MM.1S (cell line): ENCODE measurements at regions not wholly inside any gene's neighbourhood (a gene's known extent, or its start where the extent isn't known, plus 50 kb on each side); places are given as distances from the start of the nearest gene placed in this dataset.

Experiments used
- EZH2phosphoT487 ChIP-seq: fragments of 300-600 bp; sonication (generic); IDR thresholded peaks from 2 replicates; pipeline ENCODE4 v1.6.1; 2018; ENCODE audit warnings: antibody characterized with exemption, low read length
- TF ChIP-seq, protein P1 (sequence below): fragments of 300-600 bp; sonication (generic); IDR thresholded peaks from 2 replicates; pipeline ENCODE4 v1.5.1; 2016; ENCODE audit warnings: antibody characterized with exemption, low read length, mixed read lengths

DNA sequence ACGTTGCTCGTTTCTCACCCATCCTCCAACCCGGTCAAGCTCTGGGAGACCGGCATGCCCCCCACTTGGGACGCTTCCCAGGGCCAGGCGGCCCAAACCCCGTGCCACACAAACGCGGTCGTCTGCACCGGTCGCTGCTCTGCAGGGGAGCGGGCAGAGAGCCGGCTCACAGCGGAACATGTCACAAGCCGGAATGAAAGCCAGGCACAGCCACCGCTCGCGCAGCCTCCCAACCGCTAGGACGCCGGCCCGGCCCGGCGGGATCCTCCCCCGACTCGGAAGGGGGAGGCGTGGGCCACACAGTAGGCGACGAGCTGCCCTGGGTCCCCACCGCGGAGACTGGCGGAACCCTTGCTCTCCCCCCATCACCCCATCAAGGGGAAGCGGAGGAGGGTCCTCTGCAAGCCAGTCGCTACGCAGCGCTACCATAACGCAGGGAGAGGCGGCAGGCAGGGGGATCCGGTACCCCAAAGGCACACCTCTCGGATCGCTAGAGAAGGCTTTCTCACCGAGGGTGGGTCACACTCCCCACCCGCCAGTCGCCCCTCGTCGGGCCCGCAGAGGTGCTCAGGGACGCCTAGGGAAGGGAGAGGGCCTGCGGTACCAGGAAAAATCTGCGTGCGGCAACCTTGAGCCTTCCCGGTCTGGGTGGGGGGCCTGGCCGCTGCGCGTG is 768.4 kb upstream of the DEFB115 start:
- TF ChIP-seq, protein P1, sequence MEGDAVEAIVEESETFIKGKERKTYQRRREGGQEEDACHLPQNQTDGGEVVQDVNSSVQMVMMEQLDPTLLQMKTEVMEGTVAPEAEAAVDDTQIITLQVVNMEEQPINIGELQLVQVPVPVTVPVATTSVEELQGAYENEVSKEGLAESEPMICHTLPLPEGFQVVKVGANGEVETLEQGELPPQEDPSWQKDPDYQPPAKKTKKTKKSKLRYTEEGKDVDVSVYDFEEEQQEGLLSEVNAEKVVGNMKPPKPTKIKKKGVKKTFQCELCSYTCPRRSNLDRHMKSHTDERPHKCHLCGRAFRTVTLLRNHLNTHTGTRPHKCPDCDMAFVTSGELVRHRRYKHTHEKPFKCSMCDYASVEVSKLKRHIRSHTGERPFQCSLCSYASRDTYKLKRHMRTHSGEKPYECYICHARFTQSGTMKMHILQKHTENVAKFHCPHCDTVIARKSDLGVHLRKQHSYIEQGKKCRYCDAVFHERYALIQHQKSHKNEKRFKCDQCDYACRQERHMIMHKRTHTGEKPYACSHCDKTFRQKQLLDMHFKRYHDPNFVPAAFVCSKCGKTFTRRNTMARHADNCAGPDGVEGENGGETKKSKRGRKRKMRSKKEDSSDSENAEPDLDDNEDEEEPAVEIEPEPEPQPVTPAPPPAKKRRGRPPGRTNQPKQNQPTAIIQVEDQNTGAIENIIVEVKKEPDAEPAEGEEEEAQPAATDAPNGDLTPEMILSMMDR, result no peak
- no peak for TF ChIP-seq EZH2phosphoT487
